Liver (tissue), 3 donors: ENCODE measurements at regions not wholly inside any gene's neighbourhood (a gene's known extent, or its start where the extent isn't known, plus 50 kb on each side); places are given as distances from the start of the nearest gene placed in this dataset.
"Not testable (repeated sequence)": the region's sequence is repeated elsewhere in the genome, so short reads cannot be mapped to it uniquely, and the experiment has no call there.

Experiments used
- ATF3 ChIP-seq: IDR thresholded peaks from 2 replicates; pipeline ENCODE4 v1.6.1; 2016; ENCODE audit warnings: antibody characterized with exemption
- CTCF ChIP-seq: fragments of 150-350 bp; IDR thresholded peaks from 2 replicates; pipeline ENCODE4 v1.5.1; 2017; ENCODE audit warnings: improper control_type of control experiment, low read depth, low read length; ENCODE audit not compliant: missing input control
- EGR1 ChIP-seq, 2 donors: IDR thresholded peaks; 2 replicates each; pipeline ENCODE4 v1.6.1; 2016 to 2018; ENCODE audit warnings: antibody characterized with exemption in 2 of 2, low read depth in 2 of 2
- FOXA1 ChIP-seq: IDR thresholded peaks from 2 replicates; pipeline ENCODE4 v1.6.1; 2016; ENCODE audit warnings: antibody characterized with exemption
- HNF4G ChIP-seq: IDR thresholded peaks from 2 replicates; pipeline ENCODE4 v1.6.1; 2016; ENCODE audit warnings: antibody characterized with exemption
- JUND ChIP-seq, 2 donors: IDR thresholded peaks; 2 replicates each; pipeline ENCODE4 v1.6.1; 2016; ENCODE audit warnings: antibody characterized with exemption in 2 of 2
- MAX ChIP-seq: IDR thresholded peaks from 2 replicates; pipeline ENCODE4 v1.6.1; 2016; ENCODE audit warnings: antibody characterized with exemption
- RAD21 ChIP-seq, 2 donors: IDR thresholded peaks; 2 replicates each; pipeline ENCODE4 v1.6.1; 2016; ENCODE audit warnings: antibody characterized with exemption in 2 of 2, mild to moderate bottlenecking in 2 of 2
- REST ChIP-seq: IDR thresholded peaks from 2 replicates; pipeline ENCODE4 v1.6.1; 2016; ENCODE audit warnings: antibody characterized with exemption, mild to moderate bottlenecking
- RXRA ChIP-seq, 2 donors: IDR thresholded peaks; 2 replicates each; pipeline ENCODE4 v1.6.1; 2017 to 2018; ENCODE audit warnings: antibody characterized with exemption in 2 of 2, mild to moderate bottlenecking in 1 of 2
- SP1 ChIP-seq: IDR thresholded peaks from 2 replicates; pipeline ENCODE4 v1.6.1; 2018; ENCODE audit warnings: antibody characterized with exemption, mild to moderate bottlenecking
- TAF1 ChIP-seq: conservative IDR thresholded peaks from 2 replicates; pipeline ENCODE4 v1.6.1; 2016; ENCODE audit warnings: antibody characterized with exemption, mild to moderate bottlenecking
- YY1 ChIP-seq: IDR thresholded peaks from 2 replicates; pipeline ENCODE4 v1.6.1; 2016; ENCODE audit warnings: antibody characterized with exemption, mild to moderate bottlenecking
- ZBTB33 ChIP-seq: IDR thresholded peaks from 2 replicates; pipeline ENCODE4 v1.6.1; 2016; ENCODE audit warnings: antibody characterized with exemption
- donor health status: healthy.
- donor health status: healthy.

GRCh38 chr11:29142573-29142972 lies 874.3 kb downstream of the KCNA4 start:
- not testable (repeated sequence) for TF ChIP-seq REST; YY1; MAX; JUND (IDR thresholded peaks at IDR 0.05); CTCF; RAD21 (IDR thresholded peaks at IDR 0.05); HNF4G; TAF1; RXRA (IDR thresholded peaks at IDR 0.05); ATF3; EGR1 (IDR thresholded peaks at IDR 0.05; ENCODE audit: low read depth in 2 of 2); ZBTB33; FOXA1; SP1
